Sigmoid colon (tissue), 4 donors: ENCODE measurements at regions not wholly inside any gene's neighbourhood (a gene's known extent, or its start where the extent isn't known, plus 50 kb on each side); places are given as distances from the start of the nearest gene placed in this dataset.

Experiments used
- EP300 ChIP-seq, 4 donors: sonication (generic); formaldehyde crosslinking; IDR thresholded peaks; one replicate each; pipeline ENCODE4 v1.6.1; 2017; ENCODE audit warnings: antibody characterized with exemption in 4 of 4
- POLR2A ChIP-seq, 2 donors: fragments of 450-650 bp; IDR thresholded peaks; one replicate each; pipeline ENCODE4 v1.6.1; 2016; ENCODE audit warnings: antibody characterized with exemption in 2 of 2, mild to moderate bottlenecking in 2 of 2, moderate library complexity in 2 of 2
- POLR2AphosphoS5 ChIP-seq, 4 donors: sonication (generic); formaldehyde crosslinking; IDR thresholded peaks; one replicate each; pipeline ENCODE4 v1.6.1; 2017; ENCODE audit warnings: antibody characterized with exemption in 4 of 4
- TF ChIP-seq, protein P1 (sequence below), 4 experiments: fragments of 450-650 bp in 3 of 4; fragments of 200-600 bp in 1 of 4; IDR thresholded peaks; one replicate each; pipeline ENCODE4 v1.5.1; 2016 to 2019; ENCODE audit warnings: antibody characterized with exemption in 4 of 4, mild to moderate bottlenecking in 3 of 4, moderate library complexity in 2 of 4

DNA sequence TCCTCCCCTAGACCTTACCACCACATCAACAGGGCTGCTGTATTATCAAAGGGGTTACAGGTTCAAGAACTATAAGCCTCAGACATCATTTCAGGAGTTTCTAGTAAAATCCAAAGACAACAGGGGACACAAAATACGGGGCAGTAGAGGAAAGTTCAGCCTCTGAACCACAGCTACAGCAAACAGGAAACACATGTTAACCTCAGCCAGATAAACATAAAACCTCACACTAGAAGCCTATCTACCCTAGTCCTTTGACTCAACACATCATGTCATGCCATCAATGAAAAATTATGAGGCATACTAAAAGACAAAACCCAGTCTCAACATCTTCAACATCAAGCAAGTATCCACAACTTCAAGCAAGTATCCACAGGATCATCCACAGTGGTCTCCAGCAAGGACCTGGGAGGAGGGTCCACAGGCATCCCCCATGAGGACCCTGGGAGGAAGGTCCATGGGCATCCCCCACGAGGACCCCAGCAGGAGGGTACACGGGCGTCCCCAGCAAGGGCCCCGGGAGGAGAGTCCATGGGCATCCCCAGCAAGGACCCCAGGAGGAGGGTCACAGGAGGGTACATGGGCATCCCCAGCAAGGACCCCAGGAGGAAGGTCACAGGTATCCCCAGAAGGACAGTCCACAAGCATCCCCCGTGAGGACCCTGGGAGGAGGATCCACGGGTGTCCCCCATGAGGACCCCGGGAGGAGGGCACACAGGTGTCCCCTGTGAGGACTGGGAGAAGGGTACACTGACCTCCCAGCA, 440.0 kb downstream of the MATN1 start:
- no peak for TF ChIP-seq POLR2A (IDR thresholded peaks at IDR 0.05)
- TF ChIP-seq EP300 (IDR thresholded peaks at IDR 0.05) = no peak
- TF ChIP-seq, protein P1, sequence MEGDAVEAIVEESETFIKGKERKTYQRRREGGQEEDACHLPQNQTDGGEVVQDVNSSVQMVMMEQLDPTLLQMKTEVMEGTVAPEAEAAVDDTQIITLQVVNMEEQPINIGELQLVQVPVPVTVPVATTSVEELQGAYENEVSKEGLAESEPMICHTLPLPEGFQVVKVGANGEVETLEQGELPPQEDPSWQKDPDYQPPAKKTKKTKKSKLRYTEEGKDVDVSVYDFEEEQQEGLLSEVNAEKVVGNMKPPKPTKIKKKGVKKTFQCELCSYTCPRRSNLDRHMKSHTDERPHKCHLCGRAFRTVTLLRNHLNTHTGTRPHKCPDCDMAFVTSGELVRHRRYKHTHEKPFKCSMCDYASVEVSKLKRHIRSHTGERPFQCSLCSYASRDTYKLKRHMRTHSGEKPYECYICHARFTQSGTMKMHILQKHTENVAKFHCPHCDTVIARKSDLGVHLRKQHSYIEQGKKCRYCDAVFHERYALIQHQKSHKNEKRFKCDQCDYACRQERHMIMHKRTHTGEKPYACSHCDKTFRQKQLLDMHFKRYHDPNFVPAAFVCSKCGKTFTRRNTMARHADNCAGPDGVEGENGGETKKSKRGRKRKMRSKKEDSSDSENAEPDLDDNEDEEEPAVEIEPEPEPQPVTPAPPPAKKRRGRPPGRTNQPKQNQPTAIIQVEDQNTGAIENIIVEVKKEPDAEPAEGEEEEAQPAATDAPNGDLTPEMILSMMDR (IDR thresholded peaks at IDR 0.05) = no peak
- no peak for TF ChIP-seq POLR2AphosphoS5 (IDR thresholded peaks at IDR 0.05)
